SK-N-SH treated with all-trans-retinoic acid at 6 μM for 48 hours (cell line): ENCODE measurements at regions not wholly inside any gene's neighbourhood (a gene's known extent, or its start where the extent isn't known, plus 50 kb on each side); places are given as distances from the start of the nearest gene placed in this dataset.

Experiments used
- ATAC-seq: fragments of 200-7000 bp; cut with Tn5 transposase; 3 replicates; pipeline ENCODE4 v1.9.1; 2020; ENCODE audit warnings: mild to moderate bottlenecking, moderate library complexity
- ARNTL ChIP-seq: fragments of 450-650 bp; formaldehyde crosslinking; IDR thresholded peaks from 2 replicates; pipeline ENCODE4 v1.5.0; 2020; ENCODE audit warnings: low read depth, mild to moderate bottlenecking, moderate library complexity, borderline replicate concordance
- BACH2 ChIP-seq: fragments of 250-450 bp; sonication (Bioruptor Pico); IDR thresholded peaks from 2 replicates; pipeline ENCODE4 v1.9.0; 2021; ENCODE audit warnings: mild to moderate bottlenecking, borderline replicate concordance
- CREB5 ChIP-seq: fragments of 250-450 bp; sonication (Bioruptor Pico); IDR thresholded peaks from 2 replicates; pipeline ENCODE4 v1.5.1; 2020; ENCODE audit warnings: low read depth, mild to moderate bottlenecking, moderate library complexity
- CSDC2 ChIP-seq: fragments of 250-450 bp; sonication (Bioruptor Pico); IDR thresholded peaks from 2 replicates; pipeline ENCODE4 v1.5.0; 2020; ENCODE audit warnings: mild to moderate bottlenecking, moderate library complexity
- ESRRG ChIP-seq: fragments of 250-450 bp; sonication (Bioruptor Pico); IDR thresholded peaks from 2 replicates; pipeline ENCODE4 v1.6.1; 2021; ENCODE audit warnings: mild to moderate bottlenecking
- ISL1 ChIP-seq: fragments of 250-450 bp; sonication (Bioruptor Pico); IDR thresholded peaks from 2 replicates; pipeline ENCODE4 v2.1.2; 2022; ENCODE audit warnings: mild to moderate bottlenecking, moderate library complexity
- OSR1 ChIP-seq: fragments of 250-450 bp; sonication (Bioruptor Pico); IDR thresholded peaks from 2 replicates; pipeline ENCODE4 v1.8.0; 2022; ENCODE audit warnings: moderate library complexity, mild to moderate bottlenecking, inconsistent platforms
- PATZ1 ChIP-seq: fragments of 250-450 bp; sonication (Bioruptor Pico); IDR thresholded peaks from 2 replicates; pipeline ENCODE4 v1.8.0; 2020; ENCODE audit warnings: mild to moderate bottlenecking, moderate library complexity, borderline replicate concordance
- POU6F1 ChIP-seq: fragments of 250-450 bp; sonication (Bioruptor Pico); IDR thresholded peaks from 2 replicates; pipeline ENCODE4 v1.8.0; 2021; ENCODE audit warnings: low read depth, mild to moderate bottlenecking, moderate library complexity, borderline replicate concordance
- PPARA ChIP-seq: fragments of 250-450 bp; sonication (Bioruptor Pico); IDR thresholded peaks from 2 replicates; pipeline ENCODE4 v1.5.0; 2020; ENCODE audit warnings: mild to moderate bottlenecking, borderline replicate concordance
- SNAI2 ChIP-seq: fragments of 250-450 bp; sonication (Bioruptor Pico); IDR thresholded peaks from 2 replicates; pipeline ENCODE4 v1.5.0; 2020; ENCODE audit warnings: mild to moderate bottlenecking, moderate library complexity
- TOX ChIP-seq: fragments of 250-450 bp; sonication (Bioruptor Pico); IDR thresholded peaks from 2 replicates; pipeline ENCODE4 v1.8.0; 2021; ENCODE audit warnings: mild to moderate bottlenecking, moderate library complexity, borderline replicate concordance
- TSHZ2 ChIP-seq: fragments of 250-450 bp; sonication (Bioruptor Pico); IDR thresholded peaks from 2 replicates; pipeline ENCODE4 v1.5.0; 2020; ENCODE audit warnings: mild to moderate bottlenecking, moderate library complexity
- ZC3H10 ChIP-seq: fragments of 250-450 bp; sonication (Bioruptor Pico); IDR thresholded peaks from 2 replicates; pipeline ENCODE4 v1.5.1; 2021; ENCODE audit warnings: mild to moderate bottlenecking, moderate library complexity
- ZFP30 ChIP-seq: fragments of 450-650 bp; formaldehyde crosslinking; IDR thresholded peaks from 2 replicates; pipeline ENCODE4 v1.5.0; 2022; ENCODE audit warnings: mild to moderate bottlenecking, moderate library complexity
- ZNF565 ChIP-seq: fragments of 450-650 bp; formaldehyde crosslinking; conservative IDR thresholded peaks from 2 replicates; pipeline ENCODE4 v1.5.0; 2020; ENCODE audit warnings: low read depth, mild to moderate bottlenecking, moderate library complexity
- ZNF70 ChIP-seq: fragments of 450-650 bp; formaldehyde crosslinking; IDR thresholded peaks from 2 replicates; pipeline ENCODE4 v1.5.0; 2020; ENCODE audit warnings: mild to moderate bottlenecking, moderate library complexity
- ZNF8 ChIP-seq: fragments of 450-650 bp; formaldehyde crosslinking; IDR thresholded peaks from 2 replicates; pipeline ENCODE4 v1.5.0; 2020; ENCODE audit warnings: mild to moderate bottlenecking, moderate library complexity

- no peak for ATAC-seq
- no peak for TF ChIP-seq CREB5 (CRISPR knock-in tag)
- TF ChIP-seq TSHZ2 (CRISPR knock-in tag), result no peak
- no peak for TF ChIP-seq ZNF8
- no peak for TF ChIP-seq ISL1 (CRISPR knock-in tag)
- no peak for TF ChIP-seq ARNTL (CRISPR knock-in tag)
Measured at GRCh38 chr1:228913626-228914414, 178.5 kb downstream of the RHOU start.

GRCh38 chr1:228914700-228915099 is 179.4 kb downstream of the RHOU start:
- no peak for TF ChIP-seq PPARA (CRISPR knock-in tag)
- no peak for TF ChIP-seq ARNTL (CRISPR knock-in tag)
- TF ChIP-seq BACH2 (CRISPR knock-in tag), result no peak
- TF ChIP-seq ZC3H10 (CRISPR knock-in tag), result no peak
- TF ChIP-seq ESRRG (CRISPR knock-in tag), result no peak
- TF ChIP-seq SNAI2 (CRISPR knock-in tag), result no peak
- TF ChIP-seq ZNF565 (CRISPR knock-in tag), result no peak
- TF ChIP-seq CSDC2 (CRISPR knock-in tag), result no peak
- TF ChIP-seq TOX (CRISPR knock-in tag), result no peak
- TF ChIP-seq ZFP30 (CRISPR knock-in tag), result no peak
- no peak for TF ChIP-seq TSHZ2 (CRISPR knock-in tag)
- no peak for TF ChIP-seq ZNF70 (CRISPR knock-in tag)
- TF ChIP-seq POU6F1 (CRISPR knock-in tag), result no peak
- no peak for TF ChIP-seq OSR1
- ATAC-seq, result no peak

GRCh38 chr1:228917342-228917741 is 182.1 kb downstream of the RHOU start:
- TF ChIP-seq ZNF70 (CRISPR knock-in tag), result no peak
- no peak for TF ChIP-seq PATZ1 (CRISPR knock-in tag)
- TF ChIP-seq, all 23 proteins: peak for 0

More at GRCh38 chr1:228917342-228917741, 182.1 kb downstream of the RHOU start:
- no peak for ATAC-seq
